NB4 (cell line): ENCODE measurements at regions not wholly inside any gene's neighbourhood (a gene's known extent, or its start where the extent isn't known, plus 50 kb on each side); places are given as distances from the start of the nearest gene placed in this dataset.

Experiments used
- DNase-seq: peaks from one replicate; pipeline ENCODE4 v3.0.0; 2010; ENCODE audit warnings: low read depth
- H3K4me3 ChIP-seq: one replicate; pipeline ENCODE4 v1.5.1; 2011; ENCODE audit warnings: mild to moderate bottlenecking, low read depth, low read length, moderate library complexity
- MYC ChIP-seq: IDR thresholded peaks from 2 replicates; pipeline ENCODE4 v1.6.1; 2011; ENCODE audit warnings: low read depth, low read length
- POLR2A ChIP-seq: IDR thresholded peaks from 2 replicates; pipeline ENCODE4 v1.6.1; 2011; ENCODE audit warnings: mild to moderate bottlenecking; ENCODE audit not compliant: insufficient read length; ENCODE audit errors: extremely low read depth
- TF ChIP-seq, protein P1 (sequence below): IDR thresholded peaks from one replicate; pipeline ENCODE4 v1.5.1; 2012; ENCODE audit warnings: low read depth, low read length
- TF ChIP-seq, protein P2 (sequence below): IDR thresholded peaks from 2 replicates; pipeline ENCODE4 v1.6.1; 2011; ENCODE audit warnings: low read depth, low read length

- no peak overlapping the region for H3K4me3 ChIP-seq
- DNase-seq = no peak
- TF ChIP-seq, protein P1, sequence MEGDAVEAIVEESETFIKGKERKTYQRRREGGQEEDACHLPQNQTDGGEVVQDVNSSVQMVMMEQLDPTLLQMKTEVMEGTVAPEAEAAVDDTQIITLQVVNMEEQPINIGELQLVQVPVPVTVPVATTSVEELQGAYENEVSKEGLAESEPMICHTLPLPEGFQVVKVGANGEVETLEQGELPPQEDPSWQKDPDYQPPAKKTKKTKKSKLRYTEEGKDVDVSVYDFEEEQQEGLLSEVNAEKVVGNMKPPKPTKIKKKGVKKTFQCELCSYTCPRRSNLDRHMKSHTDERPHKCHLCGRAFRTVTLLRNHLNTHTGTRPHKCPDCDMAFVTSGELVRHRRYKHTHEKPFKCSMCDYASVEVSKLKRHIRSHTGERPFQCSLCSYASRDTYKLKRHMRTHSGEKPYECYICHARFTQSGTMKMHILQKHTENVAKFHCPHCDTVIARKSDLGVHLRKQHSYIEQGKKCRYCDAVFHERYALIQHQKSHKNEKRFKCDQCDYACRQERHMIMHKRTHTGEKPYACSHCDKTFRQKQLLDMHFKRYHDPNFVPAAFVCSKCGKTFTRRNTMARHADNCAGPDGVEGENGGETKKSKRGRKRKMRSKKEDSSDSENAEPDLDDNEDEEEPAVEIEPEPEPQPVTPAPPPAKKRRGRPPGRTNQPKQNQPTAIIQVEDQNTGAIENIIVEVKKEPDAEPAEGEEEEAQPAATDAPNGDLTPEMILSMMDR = no peak
- no peak for TF ChIP-seq MYC
- TF ChIP-seq, protein P2, sequence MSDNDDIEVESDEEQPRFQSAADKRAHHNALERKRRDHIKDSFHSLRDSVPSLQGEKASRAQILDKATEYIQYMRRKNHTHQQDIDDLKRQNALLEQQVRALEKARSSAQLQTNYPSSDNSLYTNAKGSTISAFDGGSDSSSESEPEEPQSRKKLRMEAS = no peak
- TF ChIP-seq POLR2A = no peak
Measured at GRCh38 chr7:34486371-34486770, 171.6 kb upstream of the NPSR1 start.

DNA sequence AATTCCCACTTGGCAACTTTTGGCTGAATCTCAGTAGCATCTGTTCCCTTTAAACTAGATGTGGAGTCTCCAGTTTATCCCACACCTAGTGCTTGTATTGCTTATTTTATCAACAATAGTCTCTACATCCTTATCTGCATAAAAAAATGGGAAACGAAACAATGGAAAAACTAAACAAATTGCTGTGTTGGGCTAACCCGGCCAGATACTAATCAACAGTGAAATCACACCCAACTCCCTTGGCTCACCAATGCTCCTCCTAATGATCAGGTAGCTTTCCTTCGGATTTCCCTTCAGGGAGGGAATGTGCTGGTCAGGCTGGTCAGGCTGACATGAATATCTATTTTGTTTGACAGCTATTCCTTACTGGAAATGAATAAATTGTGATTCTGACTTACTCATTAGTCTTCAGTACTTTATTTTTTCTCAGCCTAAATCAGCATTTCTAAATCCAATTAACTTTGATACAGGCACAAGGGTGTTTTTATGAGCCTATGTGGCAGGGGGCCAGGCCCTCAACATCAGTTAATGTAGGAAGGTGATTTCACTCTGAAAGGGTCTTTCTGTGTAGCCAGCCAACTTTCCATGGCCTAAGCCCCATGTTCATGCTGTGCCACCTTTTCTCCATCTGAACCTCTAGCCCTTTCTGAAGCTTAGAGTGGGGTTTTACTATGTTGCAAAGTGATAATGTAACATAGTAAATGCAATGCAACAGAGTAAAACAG is 170.5 kb upstream of the NPSR1 start:
- DNase-seq = no peak
- H3K4me3 ChIP-seq = no peak overlapping the region
- TF ChIP-seq, protein P1 = no peak
- TF ChIP-seq, protein P2 = no peak
- TF ChIP-seq MYC (no peak), POLR2A (no peak)

DNA sequence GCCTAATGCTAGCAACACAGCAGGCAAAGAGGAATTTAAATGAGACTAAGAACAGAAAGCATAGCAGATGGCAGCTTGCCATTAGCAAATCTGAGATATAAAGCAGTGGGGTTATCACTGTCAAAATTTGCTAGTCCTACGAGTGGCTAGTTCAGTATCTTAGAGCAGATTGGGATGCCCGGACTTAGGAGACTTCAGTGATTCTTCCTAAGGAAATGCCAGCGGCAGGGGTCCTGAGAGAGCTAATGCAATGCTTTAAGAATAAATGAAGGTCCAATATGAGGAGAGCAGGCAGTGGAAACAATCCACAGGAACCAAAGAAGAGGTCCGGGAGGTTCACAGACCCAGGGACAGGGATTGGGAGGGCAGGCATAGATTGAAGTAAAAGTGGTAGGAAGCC is 169.3 kb upstream of the NPSR1 start:
- no peak overlapping the region for H3K4me3 ChIP-seq
- no peak for DNase-seq
- TF ChIP-seq POLR2A = no peak
- TF ChIP-seq, protein P2 = no peak
- TF ChIP-seq, protein P1 = no peak
- no peak for TF ChIP-seq MYC

DNA sequence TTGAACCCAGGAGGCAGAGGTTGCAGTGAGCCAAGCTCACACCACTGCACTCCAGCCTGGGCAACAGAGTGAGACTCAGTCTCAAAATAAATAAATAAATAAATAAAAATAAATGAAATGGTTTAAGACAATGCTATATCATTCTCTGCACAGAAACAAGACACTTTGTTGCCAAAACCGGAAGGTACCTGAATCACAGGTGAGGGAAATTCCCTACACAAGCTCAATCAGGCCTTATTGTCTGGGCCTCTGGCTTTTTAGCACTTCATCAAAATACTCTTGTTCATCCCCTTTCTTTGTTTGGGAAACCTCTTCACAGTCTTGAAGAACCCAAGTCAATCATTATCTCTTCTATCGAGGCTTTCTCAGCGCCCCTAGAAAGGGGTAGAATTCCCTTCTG is 166.1 kb upstream of the NPSR1 start:
- TF ChIP-seq, protein P2 = no peak
- no peak for TF ChIP-seq MYC
- TF ChIP-seq, protein P1 = no peak
- H3K4me3 ChIP-seq = no peak overlapping the region
- DNase-seq = no peak

DNA sequence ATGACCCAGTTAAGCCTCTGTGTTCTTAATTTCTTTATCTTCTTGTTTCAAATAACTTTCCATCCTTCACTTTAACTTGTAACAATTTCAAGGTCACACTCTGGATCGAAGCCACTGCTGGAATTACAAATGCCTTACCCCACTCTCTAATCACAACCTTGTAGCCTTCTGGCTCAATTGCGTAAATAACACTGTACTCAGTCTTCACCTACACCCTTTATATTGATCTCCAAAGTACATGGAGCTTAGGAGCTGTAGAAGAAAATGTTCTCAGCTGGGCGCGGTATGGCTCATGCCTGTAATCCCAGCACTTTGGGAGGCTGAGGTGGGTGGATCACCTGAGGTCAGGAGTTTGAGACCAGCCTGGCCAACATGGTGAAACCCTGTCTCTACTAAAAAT is 164.3 kb upstream of the NPSR1 start:
- TF ChIP-seq MYC (no peak), POLR2A (no peak)
- TF ChIP-seq, protein P1 = no peak
- TF ChIP-seq, protein P2 = no peak
- DNase-seq = no peak

More for the DNA sequence above, 164.3 kb upstream of the NPSR1 start:
- no peak overlapping the region for H3K4me3 ChIP-seq
